EL (cell line): ENCODE measurements at regions not wholly inside any gene's neighbourhood (a gene's known extent, or its start where the extent isn't known, plus 50 kb on each side); places are given as distances from the start of the nearest gene placed in this dataset.
"Not testable (repeated sequence)": the region's sequence is repeated elsewhere in the genome, so short reads cannot be mapped to it uniquely, and the experiment has no call there.

Experiments
- DNase-seq: peaks from one replicate; pipeline ENCODE4 v3.0.0-alpha.2; 2016

GRCh38 chr5:164306662-164307061, 801.2 kb downstream of the MAT2B start:
- DNase-seq = no peak

- DNase-seq = no peak
Measured at GRCh38 chr5:164312801-164313200, 807.4 kb downstream of the MAT2B start.

- DNase-seq = no peak
Measured at GRCh38 chr5:164317676-164318075, 812.3 kb downstream of the MAT2B start.

GRCh38 chr5:164319161-164319560, 813.7 kb downstream of the MAT2B start:
- no peak for DNase-seq

GRCh38 chr5:164324239-164324638, 818.8 kb downstream of the MAT2B start:
- no peak for DNase-seq

GRCh38 chr5:164326219-164326618, 820.8 kb downstream of the MAT2B start:
- no peak for DNase-seq

GRCh38 chr5:164327166-164327565, 821.7 kb downstream of the MAT2B start:
- not testable (repeated sequence) for DNase-seq

- no peak for DNase-seq
Measured at GRCh38 chr5:164332349-164333196, 827.2 kb downstream of the MAT2B start.

GRCh38 chr5:164335837-164336236, 830.4 kb downstream of the MAT2B start:
- DNase-seq = peak; percentile 2

- no peak for DNase-seq
Measured at GRCh38 chr5:164336276-164336675, 830.9 kb downstream of the MAT2B start.

GRCh38 chr5:164336906-164337305, 831.5 kb downstream of the MAT2B start:
- peak; percentile 0 for DNase-seq

- no peak for DNase-seq
Measured at GRCh38 chr5:164341056-164341619, 835.7 kb downstream of the MAT2B start.

- peak; percentile 5 for DNase-seq
Measured at GRCh38 chr5:164345173-164345849, 839.9 kb downstream of the MAT2B start.

- no peak for DNase-seq
Measured at GRCh38 chr5:164345853-164346252, 840.4 kb downstream of the MAT2B start.

- no peak for DNase-seq
Measured at GRCh38 chr5:164346785-164347630, 841.6 kb downstream of the MAT2B start.

GRCh38 chr5:164350236-164350635, 844.8 kb downstream of the MAT2B start:
- no peak for DNase-seq

GRCh38 chr5:164351245-164351834, 845.9 kb downstream of the MAT2B start:
- no peak for DNase-seq

- no peak for DNase-seq
Measured at GRCh38 chr5:164352695-164353094, 847.3 kb downstream of the MAT2B start.

GRCh38 chr5:164353155-164353554, 847.7 kb downstream of the MAT2B start:
- DNase-seq = no peak

- no peak for DNase-seq
Measured at GRCh38 chr5:164354139-164354751, 848.8 kb downstream of the MAT2B start.

GRCh38 chr5:164355267-164355830, 849.9 kb downstream of the MAT2B start:
- DNase-seq = no peak

GRCh38 chr5:164356790-164357189, 851.4 kb downstream of the MAT2B start:
- no peak for DNase-seq
